Activated CD8-positive, alpha-beta memory T cell treated with anti-CD3 and anti-CD28 coated beads, Interleukin-2, amount 50 U/mL, for 4 hours (primary cell): ENCODE measurements at regions not wholly inside any gene's neighbourhood (a gene's known extent, or its start where the extent isn't known, plus 50 kb on each side); places are given as distances from the start of the nearest gene placed in this dataset.

ENCODE experiments used
- DNase-seq: peaks from one replicate; pipeline ENCODE4 v3.0.0-alpha.2; 2020

DNA sequence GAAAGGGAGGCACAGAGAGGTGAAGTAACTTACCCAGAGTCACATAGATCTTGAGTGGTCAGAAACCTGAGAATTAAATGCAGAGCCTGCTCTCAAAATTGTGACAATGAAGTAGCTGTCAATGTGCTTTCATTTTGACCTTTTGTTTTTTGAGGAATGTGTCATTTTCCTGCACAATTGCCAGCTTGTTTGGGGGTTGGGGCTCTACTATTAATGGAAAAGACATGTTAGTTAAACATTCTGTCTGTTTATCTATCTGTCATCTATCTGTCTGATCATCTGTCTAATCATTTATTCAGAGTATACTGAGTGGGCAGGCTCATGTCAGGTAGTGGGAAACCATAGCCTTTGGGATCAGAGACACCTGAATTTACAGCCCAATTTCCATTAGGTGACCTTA, 428.4 kb downstream of the TSN start:
- DNase-seq = no peak

DNA sequence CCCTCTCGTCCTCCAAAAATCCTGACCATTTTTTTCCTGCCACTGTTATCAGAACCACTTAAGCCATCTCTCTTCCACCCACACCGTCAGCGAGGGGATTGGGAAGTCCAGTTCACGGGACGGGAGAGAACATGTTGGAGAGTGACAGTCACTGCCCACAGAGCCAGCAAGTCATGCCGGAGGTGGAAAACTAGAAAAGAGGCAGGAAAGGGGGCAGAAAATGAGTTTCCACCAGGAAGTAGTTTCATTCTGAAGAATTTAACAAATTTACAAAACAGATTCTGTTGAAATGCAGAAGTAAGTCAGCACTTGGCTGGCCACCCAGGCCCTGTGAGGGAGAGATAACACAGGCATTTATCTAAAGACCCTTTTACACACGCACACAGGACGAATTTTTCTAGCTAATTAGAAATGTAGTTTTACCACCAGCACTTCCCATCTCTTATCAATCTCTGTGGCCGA, 431.3 kb downstream of the TSN start:
- no peak for DNase-seq

DNA sequence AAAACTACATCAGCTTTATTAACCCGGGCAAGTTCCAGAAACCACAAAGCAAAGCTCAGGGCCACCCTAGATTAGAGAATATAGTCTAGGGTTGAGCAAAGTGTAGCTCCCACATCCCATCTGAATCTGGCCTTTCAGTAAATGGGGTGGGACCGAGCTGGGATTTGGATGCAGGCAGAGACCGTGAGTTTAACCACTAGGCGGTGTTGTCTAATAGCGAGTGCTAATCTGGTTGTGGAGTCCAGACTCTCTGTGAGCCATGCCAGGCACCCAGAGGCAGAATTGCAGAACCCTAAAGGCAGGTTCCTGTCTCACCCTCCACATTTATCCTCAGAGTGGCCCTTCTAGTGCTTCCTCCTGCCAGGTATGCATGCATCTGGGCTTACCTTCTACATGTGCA, 435.9 kb downstream of the TSN start:
- no peak for DNase-seq

DNA sequence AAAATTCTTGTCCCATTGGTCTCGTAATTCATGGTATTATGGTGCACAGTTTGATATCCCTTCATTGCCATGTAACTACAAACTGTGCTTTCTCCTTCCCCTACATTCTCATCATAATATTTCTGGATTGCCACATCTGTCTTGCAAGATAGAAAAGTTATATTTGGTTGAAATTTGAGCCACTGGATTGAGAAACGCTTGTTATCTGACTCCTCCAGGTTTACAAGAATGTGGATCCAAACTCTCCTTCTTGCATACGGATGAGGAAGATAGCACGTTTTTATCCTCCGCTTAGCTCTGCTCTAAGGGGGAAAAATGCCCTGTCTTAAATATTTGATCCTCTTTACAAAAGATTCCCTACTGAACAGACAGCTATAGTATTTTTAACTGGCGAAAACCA, 438.2 kb downstream of the TSN start:
- no peak for DNase-seq

DNA sequence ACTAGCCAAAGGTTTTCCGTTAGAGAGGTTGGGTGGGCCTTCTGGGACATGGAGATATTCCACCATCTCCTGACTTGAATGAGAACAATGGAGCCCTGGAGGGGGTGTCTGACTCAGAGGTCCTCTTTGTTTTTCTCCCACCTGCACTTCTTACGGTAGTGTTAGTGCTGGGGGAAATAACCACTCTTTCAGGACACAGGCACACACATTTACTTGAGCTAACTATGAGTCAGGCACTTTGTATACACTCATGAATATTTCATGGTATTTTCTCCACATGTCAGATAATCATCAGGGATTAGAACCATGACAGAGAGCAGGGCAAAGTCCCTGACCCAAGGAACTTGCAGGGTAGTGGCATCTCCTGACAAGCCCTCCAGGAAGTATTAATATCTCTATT, 439.1 kb downstream of the TSN start:
- no peak for DNase-seq

DNA sequence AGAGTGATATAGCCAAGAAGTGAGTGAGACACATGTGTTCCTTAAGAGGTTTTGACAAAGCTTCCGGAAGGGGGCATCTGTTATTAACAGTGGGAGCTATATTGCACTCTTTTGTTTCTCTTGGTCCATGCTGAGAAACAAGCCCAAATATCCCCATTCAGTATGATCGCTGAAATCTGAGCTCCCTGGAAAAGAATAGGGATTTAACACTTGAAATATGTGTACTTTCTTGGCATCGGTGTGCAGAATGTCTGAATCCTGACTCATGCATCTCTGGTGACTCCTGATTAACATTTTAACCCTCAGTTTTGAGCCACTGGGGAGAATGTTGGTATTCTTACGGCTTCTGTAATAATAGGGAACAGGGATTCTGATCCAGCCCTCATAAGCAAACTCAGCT, 448.1 kb downstream of the TSN start:
- no peak for DNase-seq

DNA sequence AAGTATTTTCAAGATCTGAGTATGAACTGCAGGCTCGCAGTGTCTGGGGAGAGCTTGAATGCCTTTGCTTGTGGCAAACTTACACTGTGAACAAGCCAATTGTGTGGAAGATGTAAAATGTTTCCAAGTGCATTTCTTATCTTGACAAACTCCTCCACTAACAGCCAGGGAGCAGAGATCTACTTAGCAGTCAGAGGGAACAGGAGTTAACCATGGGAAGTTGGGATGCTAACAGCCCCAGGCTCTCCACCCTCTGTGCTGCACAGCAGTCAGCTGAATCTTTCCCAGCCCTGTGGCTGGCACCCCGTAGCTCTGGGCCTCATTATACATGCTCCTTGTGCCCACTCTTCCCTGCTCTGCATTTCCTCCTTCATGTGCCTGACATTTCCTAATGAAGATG, 450.2 kb downstream of the TSN start:
- no peak for DNase-seq

DNA sequence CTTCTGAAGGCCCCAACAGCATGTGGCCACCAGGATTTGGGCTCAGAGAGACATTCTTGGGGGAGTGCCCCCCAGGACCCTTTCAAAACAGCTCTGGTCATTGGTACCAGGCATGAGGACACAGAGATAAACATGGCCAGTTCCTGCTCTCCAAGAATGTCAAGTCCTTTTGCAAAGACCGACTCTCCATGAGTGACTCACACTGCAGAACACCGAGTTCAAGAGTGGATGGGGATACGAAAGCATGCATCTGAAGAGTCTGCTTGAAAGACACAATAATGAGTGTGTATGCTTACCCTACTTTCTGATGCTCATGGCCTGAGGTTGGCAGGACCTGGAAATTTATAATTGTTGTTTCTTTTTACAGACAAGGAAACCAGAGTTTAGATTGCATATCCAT, 450.6 kb downstream of the TSN start:
- DNase-seq = no peak

DNA sequence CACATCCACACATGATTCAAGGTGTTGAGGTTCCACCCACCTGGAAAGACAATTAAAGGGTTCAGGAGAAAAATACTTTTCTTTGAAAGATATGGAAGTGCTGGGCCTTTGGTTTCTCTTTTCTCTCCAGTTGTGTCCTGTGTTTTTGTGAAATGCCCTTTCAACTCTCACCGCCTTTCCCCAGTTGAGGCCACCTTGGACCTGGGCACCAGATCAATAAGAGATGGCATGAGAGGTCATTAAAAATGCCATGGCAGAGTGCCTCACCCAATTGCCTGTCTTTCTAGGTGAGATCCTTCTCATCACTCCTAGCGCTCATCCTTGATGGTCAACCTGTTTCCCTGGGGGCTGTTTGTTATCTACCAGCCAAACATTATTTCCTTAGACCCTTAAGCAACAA, 453.9 kb downstream of the TSN start:
- DNase-seq = no peak

DNA sequence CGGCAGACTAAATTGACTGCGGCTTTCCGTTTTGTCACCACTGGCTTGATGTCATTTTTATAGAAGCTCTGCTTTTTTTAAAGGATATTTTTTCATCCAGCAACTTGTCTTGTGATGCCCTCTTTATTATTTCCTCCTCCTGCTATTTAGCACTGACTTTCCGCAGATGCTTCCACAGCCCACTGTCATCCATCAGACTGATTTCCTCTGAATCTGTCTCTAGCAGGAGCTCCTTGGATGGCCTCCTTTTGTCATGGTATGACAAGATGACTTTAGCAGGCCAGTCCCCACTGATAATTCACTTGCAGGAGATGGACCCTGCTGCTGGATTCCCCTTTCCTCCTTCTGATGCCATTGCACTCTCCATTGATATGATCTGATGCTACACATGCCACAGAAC, 454.6 kb downstream of the TSN start:
- no peak for DNase-seq

DNA sequence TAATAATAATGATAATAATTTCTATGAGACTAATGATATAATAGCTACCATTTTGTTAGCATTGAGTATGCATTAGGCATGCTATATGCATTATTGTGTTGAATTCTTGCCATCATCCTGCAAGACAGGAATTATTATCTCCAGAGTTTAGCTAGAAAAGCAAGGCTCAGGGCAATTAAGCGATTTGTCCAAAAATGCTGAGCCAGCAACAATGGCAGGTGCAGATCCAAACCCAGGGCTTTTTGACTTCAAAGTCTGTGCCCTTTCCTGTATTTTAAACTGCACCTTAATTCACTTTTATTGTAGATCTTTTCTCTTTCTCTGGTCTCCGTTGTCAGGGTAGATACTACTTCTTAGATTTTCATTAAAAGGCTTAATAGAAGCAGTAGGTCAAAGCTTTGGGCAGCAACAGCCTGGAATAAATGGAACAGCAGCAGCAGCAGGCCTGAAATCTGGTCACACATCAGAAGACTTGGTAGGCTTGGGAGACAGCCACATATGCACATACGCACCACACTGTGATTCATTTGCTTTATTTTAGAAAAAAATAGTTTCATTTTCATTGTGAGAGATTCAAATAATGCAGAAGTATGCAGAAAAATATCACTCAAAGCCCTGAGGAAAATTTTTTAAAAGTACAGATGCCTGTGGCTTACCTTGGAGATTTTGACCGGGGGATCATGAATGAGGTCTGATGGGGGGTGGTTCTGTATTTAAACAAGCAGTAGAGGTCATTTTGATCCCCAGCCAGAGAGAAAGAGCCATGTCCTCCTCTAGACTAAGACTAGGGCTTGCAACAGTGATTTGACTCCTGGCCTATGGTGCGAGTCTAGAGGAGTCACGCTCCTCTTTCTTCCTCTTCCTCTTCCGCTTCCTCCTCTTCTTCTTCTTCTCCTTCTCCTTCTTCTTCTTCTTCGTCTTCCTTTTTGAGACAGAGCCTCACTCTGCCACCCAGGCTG, 455.7 kb downstream of the TSN start:
- no peak for DNase-seq

DNA sequence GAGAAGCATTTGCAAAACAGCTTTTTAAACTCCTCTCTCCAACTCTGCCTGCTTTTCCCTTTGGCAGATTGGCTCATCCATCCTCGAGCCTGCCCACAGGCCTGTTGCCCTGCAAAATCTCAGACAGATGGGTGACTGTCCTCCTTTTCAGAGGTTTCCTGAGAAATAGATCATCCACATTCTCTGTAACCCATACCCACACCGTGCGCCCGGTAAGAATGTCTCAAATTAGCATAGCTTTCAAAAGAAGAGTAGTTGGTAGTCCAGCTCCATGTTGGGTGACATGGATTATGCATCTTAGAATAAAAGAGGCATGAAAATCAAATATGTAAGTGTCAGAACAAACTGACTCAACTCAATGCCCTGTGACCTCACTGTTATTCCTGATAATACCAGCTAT, 457.9 kb downstream of the TSN start:
- DNase-seq = no peak

DNA sequence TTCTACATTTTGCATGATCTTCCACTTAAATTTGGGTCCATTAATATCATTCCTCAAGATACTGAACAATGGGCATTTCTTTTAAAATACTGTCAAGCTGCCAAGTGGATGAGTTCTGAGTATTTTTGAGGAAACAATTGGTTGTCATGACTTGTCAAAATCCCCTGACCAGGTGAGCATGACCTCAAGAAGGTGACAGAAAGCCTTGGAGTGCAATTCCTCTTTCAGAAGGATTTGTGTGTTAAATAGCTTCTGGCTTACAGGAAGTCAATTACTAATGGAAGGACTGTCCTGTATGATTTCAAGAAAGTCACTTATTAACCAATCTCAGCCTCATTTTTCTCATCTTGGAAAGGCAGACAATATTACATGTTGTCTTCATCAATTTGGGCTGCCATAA, 460.6 kb downstream of the TSN start:
- DNase-seq = no peak

DNA sequence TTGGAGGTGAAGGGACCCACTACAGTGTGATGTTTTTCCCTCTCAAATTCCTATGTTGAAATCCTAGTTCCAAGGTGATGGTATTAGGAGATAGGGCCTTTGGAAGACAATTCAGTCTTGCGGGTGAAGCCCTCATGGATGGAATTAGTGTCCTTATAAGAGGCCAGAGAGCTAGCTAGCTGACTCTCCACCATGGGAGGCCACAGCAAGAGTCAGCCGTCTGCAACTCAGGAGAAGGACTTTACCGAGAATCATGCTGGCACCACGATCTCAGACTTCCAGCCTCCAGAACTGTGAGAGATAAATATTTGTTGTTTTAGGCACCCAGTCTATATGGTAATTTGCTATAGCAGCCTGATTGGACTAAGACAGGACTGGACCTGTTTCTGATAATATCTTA, 461.4 kb downstream of the TSN start:
- DNase-seq = no peak

DNA sequence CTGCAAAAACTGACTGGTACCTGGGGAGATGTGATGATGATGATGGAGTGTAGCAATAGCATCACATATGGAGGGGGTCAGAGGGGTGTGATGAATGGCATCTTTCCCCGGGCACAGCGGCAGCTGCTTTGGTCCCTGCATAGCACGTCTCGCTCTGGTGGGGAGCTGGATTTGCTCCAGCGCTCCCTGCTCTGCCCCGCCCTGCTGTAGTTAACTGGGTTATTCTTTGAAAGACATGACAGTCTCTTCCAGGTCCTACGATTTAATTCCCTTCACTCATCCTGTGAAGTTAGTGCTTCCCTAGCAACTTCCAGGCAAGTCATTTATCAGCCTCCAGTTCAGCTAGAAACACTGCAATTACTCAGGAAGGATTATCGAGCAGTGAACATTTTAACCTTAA, 463.1 kb downstream of the TSN start:
- no peak for DNase-seq

DNA sequence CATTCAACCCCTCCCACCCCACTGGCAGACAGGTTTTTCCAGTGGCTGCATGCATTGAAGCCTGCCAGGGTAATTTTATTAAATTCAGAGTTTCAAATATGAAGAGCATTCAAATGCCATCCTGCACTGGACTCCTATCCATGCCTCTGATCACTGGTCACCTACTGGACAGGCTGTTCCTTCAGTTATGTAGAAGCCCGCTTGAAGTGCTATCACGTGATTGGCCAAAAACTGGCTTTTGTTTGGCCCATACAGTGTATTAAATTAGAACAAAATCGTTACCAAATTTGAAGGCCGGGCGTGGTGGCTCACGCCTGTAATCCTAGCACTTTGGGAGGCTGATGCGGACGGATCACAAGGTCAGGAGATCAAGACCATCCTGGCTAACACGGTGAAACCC, 464.1 kb downstream of the TSN start:
- DNase-seq = no peak

DNA sequence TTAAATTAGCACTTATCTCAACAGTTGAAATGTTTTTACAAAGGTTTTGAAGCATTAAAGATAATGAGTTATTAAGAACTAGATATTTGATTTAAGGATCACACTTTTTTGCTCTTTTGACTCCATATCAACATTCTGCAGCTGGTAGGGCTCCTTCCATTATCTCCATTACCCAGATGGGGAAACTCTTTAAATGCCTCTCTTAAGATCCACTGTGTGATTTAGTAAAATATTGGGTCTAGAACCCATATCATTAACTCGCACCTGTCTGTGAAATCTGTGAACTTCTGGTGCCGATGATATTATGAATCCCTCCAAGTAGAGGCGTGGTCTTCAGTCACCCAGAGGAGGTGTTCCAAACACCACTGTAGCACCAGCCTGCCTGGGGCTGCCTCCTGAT, 466.2 kb downstream of the TSN start:
- no peak for DNase-seq

DNA sequence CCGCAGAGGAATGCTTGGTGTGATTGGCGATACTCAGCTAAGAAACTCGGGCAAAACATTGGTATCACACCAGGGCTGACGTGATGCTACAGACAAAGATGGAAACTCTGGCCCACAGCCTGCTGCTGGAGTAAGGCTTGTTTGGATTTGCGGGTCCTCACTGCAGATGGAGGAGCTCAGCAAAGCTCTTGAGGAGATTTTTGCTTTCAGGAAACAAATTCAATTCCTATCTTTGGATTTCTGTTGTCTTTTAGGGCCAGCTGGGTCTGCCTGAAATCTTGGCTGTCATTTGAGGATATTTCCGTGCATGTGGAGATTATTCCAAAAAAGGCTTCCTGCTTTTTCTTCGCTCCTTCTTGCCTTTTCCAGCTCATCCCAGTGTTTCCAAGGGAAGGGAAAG, 475.8 kb downstream of the TSN start:
- no peak for DNase-seq

DNA sequence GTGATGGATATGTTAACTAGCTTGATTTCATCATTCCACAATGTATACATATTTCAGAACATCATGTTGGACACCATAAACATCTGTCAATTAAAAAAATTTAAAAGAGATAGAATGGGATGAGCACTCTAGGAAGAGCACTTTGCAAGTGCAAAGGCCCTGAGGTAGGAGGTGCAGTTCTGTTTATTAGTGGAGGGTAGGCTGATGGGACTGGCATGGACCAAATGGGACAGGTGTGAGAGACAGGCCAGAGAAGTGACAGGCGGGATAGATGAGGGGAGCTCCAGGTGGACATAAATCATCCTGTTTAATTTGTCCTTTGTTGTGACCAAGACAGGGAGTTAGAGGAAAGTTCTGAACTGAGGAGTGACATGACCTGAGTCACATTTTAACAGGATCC, 477.9 kb downstream of the TSN start:
- DNase-seq = no peak

DNA sequence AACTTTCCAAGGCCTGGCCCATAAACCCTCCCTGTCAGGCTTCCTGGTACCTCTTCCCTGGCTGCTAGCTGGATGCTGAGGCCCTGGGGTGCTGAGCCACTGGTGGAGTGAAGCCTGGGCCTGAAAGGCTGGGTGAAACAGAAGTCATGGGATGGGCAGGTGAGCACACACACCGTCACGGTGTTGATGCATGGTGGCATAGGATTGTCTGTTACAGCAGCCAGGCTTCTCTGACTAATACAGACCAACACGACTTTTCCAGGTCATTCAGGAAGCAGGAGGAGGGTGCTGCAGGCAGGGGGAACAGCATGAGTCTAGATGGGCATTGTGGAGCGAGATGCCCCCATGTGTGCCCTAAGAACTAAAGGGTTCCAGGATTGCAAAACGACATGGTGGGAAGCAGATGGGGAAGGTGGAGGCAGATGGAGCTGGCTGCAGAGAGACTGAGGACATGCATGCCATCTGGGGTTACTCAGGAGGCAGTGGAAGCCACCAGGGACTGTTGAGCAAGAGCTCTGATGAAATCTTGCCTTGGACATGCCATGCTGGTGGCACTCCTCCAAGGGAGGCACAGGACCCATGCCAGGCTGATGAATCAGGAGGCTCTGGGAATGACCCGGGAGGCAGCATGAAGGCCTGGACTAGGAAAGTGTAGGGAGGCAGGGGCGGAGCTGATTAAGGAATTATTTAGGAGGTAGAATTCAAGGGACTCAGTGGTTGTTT, 480.9 kb downstream of the TSN start:
- no peak for DNase-seq

DNA sequence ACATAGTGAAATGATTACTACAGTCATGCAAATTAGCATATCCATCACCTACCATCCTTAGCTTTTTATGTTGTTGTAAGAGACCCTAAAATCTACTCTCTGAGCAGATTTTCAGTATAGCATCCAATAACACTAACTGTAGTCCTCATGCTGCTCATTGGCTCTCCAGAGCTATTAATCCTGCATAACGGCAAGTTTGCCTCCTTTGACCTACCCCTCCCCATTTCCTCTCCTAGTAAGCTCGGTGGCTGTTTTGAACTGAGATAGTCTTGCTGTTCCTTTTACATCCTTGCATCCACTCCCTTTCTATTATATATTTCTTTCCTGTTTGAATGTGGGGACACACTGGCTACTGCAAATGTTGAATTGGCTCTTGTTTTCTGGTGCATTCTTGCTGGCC, 481.5 kb downstream of the TSN start:
- DNase-seq = no peak

DNA sequence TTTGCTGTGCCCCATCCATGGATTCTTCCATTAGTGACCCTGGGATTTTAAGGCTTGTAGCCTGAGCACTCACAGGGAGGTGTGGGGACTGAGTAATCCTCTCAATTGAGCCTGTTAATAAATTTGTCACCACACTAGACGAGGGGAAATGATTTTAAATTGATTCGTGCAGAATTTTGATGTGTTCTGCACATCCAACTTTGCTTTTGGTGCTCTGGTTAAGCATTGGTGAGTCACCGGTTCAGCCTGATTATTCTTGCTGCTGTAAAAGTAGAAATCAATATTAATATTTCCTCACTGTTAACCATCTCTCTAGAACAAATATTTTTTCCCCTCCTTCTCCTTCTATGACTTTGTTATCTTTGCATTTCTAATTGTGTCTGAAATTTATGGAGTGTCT, 482.0 kb downstream of the TSN start:
- no peak for DNase-seq

DNA sequence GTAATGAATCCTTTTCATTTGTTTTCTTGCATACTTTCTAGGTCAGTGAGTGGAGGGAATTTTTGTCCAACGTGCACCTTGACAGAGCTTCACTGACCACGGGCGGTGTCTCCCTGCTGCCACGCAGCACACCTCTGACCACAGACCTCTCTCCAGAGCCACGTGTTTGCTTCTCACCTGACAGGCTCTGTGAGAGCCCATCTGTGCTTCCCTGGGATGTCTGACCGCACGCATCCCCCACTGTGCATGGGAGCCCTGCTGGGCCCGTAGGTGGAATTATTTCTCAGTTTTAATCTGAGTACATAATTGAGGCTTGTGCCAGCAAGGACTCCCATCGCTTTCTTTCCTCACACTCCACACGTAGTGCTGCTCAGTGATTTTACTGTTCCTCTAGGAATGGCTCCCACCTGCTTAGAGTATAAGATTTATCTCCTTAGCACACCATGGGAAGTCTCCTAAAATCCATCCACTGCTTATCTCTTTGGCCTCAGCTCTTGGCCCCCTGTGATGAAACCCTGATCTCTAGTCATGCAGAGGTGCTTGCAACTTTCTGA, 482.6 kb downstream of the TSN start:
- no peak for DNase-seq

DNA sequence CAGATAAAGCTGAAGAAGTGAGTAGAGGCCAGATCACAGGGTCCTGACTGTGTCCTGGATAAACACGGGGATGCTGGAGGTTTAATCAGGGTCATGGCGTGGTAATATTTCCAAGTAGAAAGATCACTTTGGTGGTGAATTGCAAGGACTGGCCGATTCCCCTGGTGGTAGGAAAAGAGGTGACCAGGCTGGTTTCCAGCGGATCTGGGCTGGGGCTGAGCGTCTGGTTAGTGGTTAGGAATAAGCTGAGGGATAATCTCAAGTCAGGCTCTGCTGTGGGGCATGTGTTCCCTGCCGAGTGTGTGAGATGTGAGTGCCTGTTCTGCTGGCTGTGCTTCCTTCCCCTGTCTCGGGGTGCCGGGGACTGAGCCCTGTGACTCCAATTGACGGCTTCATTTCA, 484.0 kb downstream of the TSN start:
- DNase-seq = no peak
